ENCODE measurements at regions not wholly inside any gene's neighbourhood (a gene's known extent, or its start where the extent isn't known, plus 50 kb on each side); places are given as distances from the start of the nearest gene placed in this dataset.

GRCh38 chr12:4148418-4149056, 125.0 kb upstream of the CCND2 start:
- intact Hi-C loops (cut with micrococcal nuclease) (no loop called here), dilution Hi-C loops (cut with MboI; ENCODE audit: extremely low pct_ligation_motif_present, low sequenced_read_pairs) (no loop called here)
- DNase-seq (ENCODE audit: low read depth, low spot score) (no peak), FAIRE-seq (no peak)
- H3K4me2 ChIP-seq (ENCODE audit: insufficient read depth, low read length) = no peak overlapping the region
- H3K9me3 ChIP-seq (replicated peaks; ENCODE audit: control insufficient read depth, insufficient read depth, low read length) = no peaks in the 10 kb centered on the region
- H3K9me1 ChIP-seq (replicated peaks; ENCODE audit: control insufficient read depth, extremely low read depth, insufficient read depth, low read length) = no peaks in the 10 kb centered on the region
- no peaks in the 10 kb centered on the region for H3K36me3 ChIP-seq (ENCODE audit: control insufficient read depth in 2 of 2, extremely low read depth in 1 of 2, insufficient read depth in 2 of 2, low read length in 2 of 2)
- no peaks in the 10 kb centered on the region for H3K4me1 ChIP-seq (ENCODE audit: control insufficient read depth, extremely low read depth, insufficient read depth, low read length)
- H3K4me3 ChIP-seq (replicated peaks in 1 of 3; ENCODE audit: insufficient read depth in 1 of 3, low read depth in 1 of 3, low read length in 3 of 3) = no peak overlapping the region
- no peaks in the 10 kb centered on the region for H3K79me2 ChIP-seq (ENCODE audit: control insufficient read depth, insufficient read depth, low read length)
- peaks cover 0 to 1% of the 10 kb centered on the region in 2 experiments for H3K27me3 ChIP-seq (ENCODE audit: control insufficient read depth in 2 of 2, insufficient read depth in 2 of 2, low read length in 2 of 2)
- no peak overlapping the region for H3K9ac ChIP-seq (replicated peaks; ENCODE audit: extremely low read depth, insufficient read depth, low read length)
- no TSS peak for BruUV-seq (replicated peaks)
- POLR2A ChIA-PET = no interaction called here
- H4K20me1 ChIP-seq (replicated peaks; ENCODE audit: control insufficient read depth, extremely low read depth, insufficient read depth, low read length) = no peaks in the 10 kb centered on the region
- H2AFZ ChIP-seq (ENCODE audit: low read depth, low read length) = no peak overlapping the region
- CTCF ChIA-PET = interaction anchor here (3.3 kb wide), 1 partner anchor 128 kb away, joined by 11 read pairs; no protein-coding TSS in a partner anchor
- TF ChIP-seq MAX (IDR thresholded peaks at IDR 0.05; ENCODE audit: insufficient read depth, insufficient read length) (no peak), POLR2A (IDR thresholded peaks at IDR 0.05; ENCODE audit: low read depth, low read length) (no peak), MYC (IDR thresholded peaks at IDR 0.05; ENCODE audit: low read depth, low read length) (no peak), CTCF (IDR thresholded peaks at IDR 0.05; ENCODE audit: extremely low read depth in 1 of 2, insufficient read depth in 1 of 2, low read depth in 1 of 2, low read length in 2 of 2) (no peak), EZH2 (IDR thresholded peaks at IDR 0.05; ENCODE audit: borderline replicate concordance, low read depth, low read length, severe bottlenecking) (no peak), FOS (IDR thresholded peaks at IDR 0.05; ENCODE audit: borderline replicate concordance, insufficient read depth, low read length) (no peak), GATA2 (IDR thresholded peaks at IDR 0.05; ENCODE audit: insufficient read depth, insufficient read length, low read depth, low read length) (no peak), JUN (IDR thresholded peaks at IDR 0.05; ENCODE audit: borderline replicate concordance, insufficient read depth, insufficient read length, low read depth) (no peak), POLR2AphosphoS5 (IDR thresholded peaks at IDR 0.05; ENCODE audit: insufficient read depth, low read depth, low read length) (no peak)
- no peak overlapping the region for H3K27ac ChIP-seq (ENCODE audit: insufficient read depth, low read depth, low read length)

Measured in endothelial cell of umbilical vein (primary cell).